ENCODE measurements at regions not wholly inside any gene's neighbourhood (a gene's known extent, or its start where the extent isn't known, plus 50 kb on each side); places are given as distances from the start of the nearest gene placed in this dataset.

DNA sequence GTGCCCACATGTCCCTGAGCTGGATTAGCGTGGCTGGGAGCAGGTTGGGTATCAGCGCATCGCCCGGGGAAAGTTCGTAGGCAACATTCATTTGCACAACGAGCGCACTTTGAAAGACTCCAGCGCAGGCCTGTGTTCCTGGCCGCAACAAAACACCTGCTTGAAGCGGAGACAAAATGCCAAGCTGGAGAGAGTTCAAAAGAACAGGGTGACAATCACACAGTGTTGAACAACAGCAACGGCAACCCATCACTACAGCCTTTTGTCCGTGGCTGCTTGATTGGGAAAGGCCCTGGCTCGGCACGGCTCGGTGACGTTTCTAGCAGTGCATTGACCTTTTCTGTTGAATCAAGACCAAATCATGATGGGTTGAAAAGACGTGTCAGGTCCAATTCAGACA is 336.3 kb downstream of the IRX1 start:
- DNase-seq (ENCODE audit: low read depth in 1 of 2, low spot score in 2 of 2), result no peak
- Histone ChIP-seq H3K4me3 (no peak overlapping the region), H3K36me3 (no peaks in the 10 kb centered on the region), H3K4me1 (replicated peaks) (no peaks in the 10 kb centered on the region), H3K27ac (no peak overlapping the region), H3K9me3 (replicated peaks) (peaks cover 33% of the 10 kb centered on the region), H3K27me3 (replicated peaks) (no peaks in the 10 kb centered on the region)

DNA sequence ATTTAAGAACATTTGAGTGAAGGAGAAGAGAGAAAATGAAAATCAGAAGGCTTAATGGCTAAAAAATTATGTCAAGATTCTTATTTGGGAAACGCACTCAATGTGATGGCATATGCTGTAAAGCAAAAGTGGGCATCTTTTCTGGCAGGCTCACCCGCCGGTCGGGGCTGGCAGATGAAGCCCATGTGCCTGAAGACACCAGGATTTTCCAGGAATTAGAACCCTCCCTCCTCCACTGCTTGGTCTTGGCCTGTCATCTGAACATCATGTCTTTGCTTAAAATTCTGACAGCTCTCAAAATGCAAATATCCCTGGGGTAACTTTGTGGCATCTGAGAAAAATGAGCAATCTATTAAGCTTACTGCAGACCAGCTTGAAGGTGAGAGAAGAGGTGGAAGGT is 337.9 kb downstream of the IRX1 start:
- Histone ChIP-seq H3K27me3 (replicated peaks) (no peaks in the 10 kb centered on the region), H3K4me1 (replicated peaks) (no peaks in the 10 kb centered on the region), H3K36me3 (no peaks in the 10 kb centered on the region), H3K27ac (no peak overlapping the region), H3K4me3 (no peak overlapping the region), H3K9me3 (replicated peaks) (peaks cover 21% of the 10 kb centered on the region)
- DNase-seq (ENCODE audit: low read depth in 1 of 2, low spot score in 2 of 2), result no peak

DNA sequence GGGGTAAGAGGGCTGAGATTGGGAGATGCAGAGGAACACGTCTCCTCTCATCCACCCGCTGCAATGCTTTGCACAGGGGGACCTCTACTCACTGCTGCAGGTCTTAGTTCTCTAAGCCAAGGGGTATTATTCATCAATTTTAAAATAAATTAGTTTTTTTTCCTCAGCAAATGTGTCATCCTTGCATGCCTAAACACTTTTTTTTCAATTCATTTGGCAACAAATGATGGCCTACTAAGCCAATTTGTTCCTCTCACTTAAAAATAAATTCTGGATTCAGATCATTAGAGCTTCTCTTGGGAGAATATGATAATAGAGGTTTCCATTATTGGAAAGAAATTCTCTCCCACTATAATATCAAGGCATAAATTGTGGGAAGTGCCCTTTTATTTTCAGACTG is 338.3 kb downstream of the IRX1 start:
- DNase-seq (ENCODE audit: low read depth in 1 of 2, low spot score in 2 of 2), result no peak
- H3K36me3 ChIP-seq, result no peaks in the 10 kb centered on the region
- H3K9me3 ChIP-seq (replicated peaks), result peaks cover 20% of the 10 kb centered on the region
- H3K27me3 ChIP-seq (replicated peaks), result no peaks in the 10 kb centered on the region
- H3K4me3 ChIP-seq, result no peak overlapping the region
- H3K27ac ChIP-seq, result no peak overlapping the region
- no peaks in the 10 kb centered on the region for H3K4me1 ChIP-seq (replicated peaks)

DNA sequence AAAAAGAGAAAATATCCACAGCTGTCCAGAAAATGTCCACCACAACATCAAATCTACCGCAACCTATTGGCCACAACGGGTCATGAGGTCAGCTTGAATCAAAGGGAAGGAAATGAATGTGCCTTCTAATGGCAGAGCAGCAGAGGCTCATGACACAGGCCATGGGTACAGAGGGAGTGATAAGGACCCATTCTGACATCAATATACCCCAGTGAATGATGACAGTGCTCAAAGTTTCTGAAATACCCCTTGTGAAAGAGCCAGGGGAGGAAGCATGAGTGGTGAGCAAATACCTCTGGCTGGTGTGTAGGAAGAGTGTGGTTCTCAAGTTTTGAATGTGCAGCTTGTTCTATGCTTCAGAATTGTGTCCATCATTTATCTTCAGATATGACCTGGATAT is 348.2 kb downstream of the IRX1 start:
- Histone ChIP-seq H3K27ac (no peak overlapping the region), H3K9me3 (replicated peaks) (peaks cover 6% of the 10 kb centered on the region; the same call in 1 of the 2 replicates), H3K36me3 (no peaks in the 10 kb centered on the region), H3K4me3 (no peak overlapping the region), H3K27me3 (replicated peaks) (no peaks in the 10 kb centered on the region), H3K4me1 (replicated peaks) (no peaks in the 10 kb centered on the region)
- no peak for DNase-seq (ENCODE audit: low read depth in 1 of 2, low spot score in 2 of 2)

DNA sequence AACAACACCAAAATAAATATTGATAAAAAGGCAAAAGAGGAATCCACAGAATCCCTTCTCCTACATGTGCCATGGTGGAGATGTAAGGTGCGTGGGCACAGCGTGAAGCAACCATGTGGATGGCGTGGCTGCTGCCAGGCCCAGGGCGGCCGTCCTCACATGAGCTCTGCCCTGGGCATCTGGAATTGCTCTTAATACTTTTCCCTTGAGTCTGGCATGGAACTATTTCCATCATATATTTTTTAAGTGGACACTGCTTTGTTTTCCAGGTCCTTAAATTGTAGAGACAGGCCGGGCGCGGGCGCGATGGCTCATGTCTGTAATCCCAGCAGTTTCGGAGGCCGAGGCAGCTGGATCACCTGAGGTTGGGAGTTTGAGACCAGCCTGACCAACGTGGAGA is 349.3 kb downstream of the IRX1 start:
- no peak for DNase-seq (ENCODE audit: low read depth in 1 of 2, low spot score in 2 of 2)
- Histone ChIP-seq H3K4me3 (no peak overlapping the region), H3K36me3 (no peaks in the 10 kb centered on the region), H3K27me3 (replicated peaks) (no peaks in the 10 kb centered on the region), H3K27ac (no peak overlapping the region), H3K9me3 (replicated peaks) (peaks cover 9% of the 10 kb centered on the region), H3K4me1 (replicated peaks) (no peaks in the 10 kb centered on the region)

DNA sequence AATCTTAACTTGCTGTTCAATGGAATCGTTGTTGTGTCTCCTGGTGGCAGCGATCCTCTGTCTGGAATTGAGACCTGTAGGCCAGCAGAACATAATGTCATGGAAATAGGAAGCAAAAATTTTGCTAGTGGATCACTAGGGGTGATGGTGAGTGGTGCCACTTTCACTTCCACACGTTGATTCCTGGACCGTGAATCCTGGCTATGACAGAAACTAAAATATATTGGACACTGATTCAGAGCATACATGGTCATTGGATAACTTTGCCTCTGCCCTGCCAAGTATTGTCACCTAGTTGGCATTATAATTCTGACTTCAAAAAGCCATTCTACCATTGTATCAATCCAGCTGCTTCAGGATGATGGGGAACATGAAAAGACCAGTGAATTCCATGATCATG is 353.2 kb downstream of the IRX1 start:
- Histone ChIP-seq H3K9me3 (replicated peaks) (peaks cover 14% of the 10 kb centered on the region), H3K27ac (no peak overlapping the region), H3K36me3 (no peaks in the 10 kb centered on the region), H3K27me3 (replicated peaks) (no peaks in the 10 kb centered on the region), H3K4me3 (no peak overlapping the region), H3K4me1 (replicated peaks) (no peaks in the 10 kb centered on the region)
- no peak for DNase-seq (ENCODE audit: low read depth in 1 of 2, low spot score in 2 of 2)

DNA sequence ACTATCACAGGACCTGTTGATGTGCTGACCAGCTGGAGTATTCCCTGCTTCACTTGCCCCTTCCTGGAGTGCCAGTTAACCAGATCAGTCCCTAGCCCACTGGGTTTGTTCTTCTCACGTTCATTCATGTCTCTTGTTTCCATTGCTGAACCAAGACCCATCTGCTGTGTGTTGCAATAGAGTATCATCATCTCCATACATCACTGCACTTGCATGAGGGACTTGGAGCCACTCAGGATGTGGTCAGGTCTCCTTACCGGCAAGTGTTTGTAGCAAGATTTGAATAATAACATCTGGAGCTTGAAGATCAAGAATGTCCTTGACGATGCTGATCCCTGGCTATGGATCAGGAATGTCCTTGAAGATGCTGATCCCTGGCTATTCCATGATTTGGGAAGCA is 358.6 kb downstream of the IRX1 start:
- H3K4me3 ChIP-seq, result no peak overlapping the region
- H3K27me3 ChIP-seq (replicated peaks), result no peaks in the 10 kb centered on the region
- no peak overlapping the region for H3K27ac ChIP-seq
- no peak for DNase-seq (ENCODE audit: low read depth in 1 of 2, low spot score in 2 of 2)
- peaks cover 20% of the 10 kb centered on the region for H3K9me3 ChIP-seq (replicated peaks)
- no peaks in the 10 kb centered on the region for H3K36me3 ChIP-seq
- no peaks in the 10 kb centered on the region for H3K4me1 ChIP-seq (replicated peaks)

DNA sequence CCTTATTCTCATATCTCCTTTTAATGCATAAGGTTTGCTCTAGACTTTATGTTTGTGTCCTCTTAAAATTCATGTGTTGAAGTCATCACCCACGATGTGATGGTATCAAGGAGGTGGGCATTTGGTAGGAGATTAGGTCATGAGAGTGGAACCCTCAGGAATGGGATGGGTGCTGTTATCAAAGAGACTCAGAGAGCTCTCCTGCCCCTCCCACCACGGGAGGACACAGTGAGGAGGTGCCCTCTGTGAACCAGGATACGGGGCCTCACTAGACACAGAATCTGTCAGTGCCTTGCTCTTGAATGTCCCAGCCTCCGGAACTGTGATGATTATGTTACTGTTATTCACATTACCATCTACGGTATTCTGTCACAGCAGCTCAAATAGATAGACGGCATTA is 359.0 kb downstream of the IRX1 start:
- Histone ChIP-seq H3K27ac (no peak overlapping the region), H3K36me3 (no peaks in the 10 kb centered on the region), H3K9me3 (replicated peaks) (peaks cover 24% of the 10 kb centered on the region), H3K4me1 (replicated peaks) (no peaks in the 10 kb centered on the region), H3K4me3 (no peak overlapping the region), H3K27me3 (replicated peaks) (no peaks in the 10 kb centered on the region)
- DNase-seq (ENCODE audit: low read depth in 1 of 2, low spot score in 2 of 2), result no peak

DNA sequence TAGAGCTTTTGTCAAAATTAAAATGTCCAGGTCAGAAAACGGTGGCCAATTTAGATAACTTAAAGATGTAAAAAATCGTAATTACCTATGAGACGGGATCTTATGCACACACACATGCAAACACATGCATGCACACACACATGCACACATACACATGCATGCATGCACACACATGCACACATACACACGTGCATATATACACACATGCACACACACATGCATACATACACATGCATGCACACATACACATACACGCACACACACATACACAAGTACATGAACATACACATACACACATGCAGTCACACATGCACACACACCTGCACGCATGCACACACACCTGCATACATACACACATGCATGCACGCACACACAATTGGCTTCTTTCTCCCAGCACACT is 362.0 kb downstream of the IRX1 start:
- peaks cover 33% of the 10 kb centered on the region for H3K9me3 ChIP-seq (replicated peaks)
- no peak overlapping the region for H3K4me3 ChIP-seq
- H3K36me3 ChIP-seq, result no peaks in the 10 kb centered on the region
- DNase-seq (ENCODE audit: low read depth in 1 of 2, low spot score in 2 of 2), result no peak
- no peaks in the 10 kb centered on the region for H3K27me3 ChIP-seq (replicated peaks)
- H3K4me1 ChIP-seq (replicated peaks), result no peaks in the 10 kb centered on the region
- no peak overlapping the region for H3K27ac ChIP-seq

DNA sequence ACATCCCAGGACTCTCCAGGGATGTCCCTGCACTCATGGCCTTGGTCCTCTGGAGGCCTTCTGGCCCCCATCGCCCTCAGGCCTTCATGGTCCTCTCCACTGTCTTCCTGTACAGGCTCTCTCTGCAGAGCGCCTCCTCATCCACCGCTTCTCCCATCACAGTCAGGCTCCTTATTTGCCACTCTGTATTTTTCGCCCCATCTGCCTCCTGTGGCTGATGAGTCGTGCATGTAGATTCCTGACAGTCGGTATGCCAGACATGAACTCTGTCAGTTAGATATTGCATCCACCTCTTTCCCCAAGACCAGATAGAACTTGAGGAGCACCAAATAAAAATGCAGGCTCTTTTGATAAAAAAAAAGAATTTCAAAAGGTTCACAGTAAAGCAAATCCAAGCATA is 362.8 kb downstream of the IRX1 start:
- H3K36me3 ChIP-seq, result no peaks in the 10 kb centered on the region
- no peak overlapping the region for H3K4me3 ChIP-seq
- no peak overlapping the region for H3K27ac ChIP-seq
- H3K4me1 ChIP-seq (replicated peaks), result no peaks in the 10 kb centered on the region
- DNase-seq (ENCODE audit: low read depth in 1 of 2, low spot score in 2 of 2), result no peak
- H3K27me3 ChIP-seq (replicated peaks), result no peaks in the 10 kb centered on the region
- H3K9me3 ChIP-seq (replicated peaks), result peaks cover 39% of the 10 kb centered on the region

DNA sequence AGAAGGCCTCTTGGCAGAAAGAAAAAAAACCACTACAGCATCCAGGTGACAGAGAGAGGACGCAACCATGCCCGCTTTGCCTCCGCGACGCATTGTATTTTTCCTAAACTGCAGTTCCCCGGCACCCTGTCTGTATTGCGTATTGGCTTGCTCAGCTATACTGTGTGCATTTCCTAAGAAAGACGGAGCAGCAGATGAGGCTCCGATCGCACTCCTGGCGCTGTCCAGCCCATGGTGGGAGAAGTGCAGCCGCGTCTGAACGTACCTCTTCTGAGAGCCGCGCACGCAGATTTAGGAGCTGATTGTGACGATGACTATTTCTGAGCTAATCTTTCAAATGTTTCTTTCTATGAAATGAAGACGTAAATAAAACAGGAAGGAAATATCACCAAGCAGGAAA is 366.5 kb downstream of the IRX1 start:
- no peak for DNase-seq (ENCODE audit: low read depth in 1 of 2, low spot score in 2 of 2)
- H3K36me3 ChIP-seq, result no peaks in the 10 kb centered on the region
- no peaks in the 10 kb centered on the region for H3K27me3 ChIP-seq (replicated peaks)
- no peak overlapping the region for H3K27ac ChIP-seq
- H3K4me3 ChIP-seq, result no peak overlapping the region
- H3K4me1 ChIP-seq (replicated peaks), result no peaks in the 10 kb centered on the region
- H3K9me3 ChIP-seq (replicated peaks), result peaks cover 52% of the 10 kb centered on the region

DNA sequence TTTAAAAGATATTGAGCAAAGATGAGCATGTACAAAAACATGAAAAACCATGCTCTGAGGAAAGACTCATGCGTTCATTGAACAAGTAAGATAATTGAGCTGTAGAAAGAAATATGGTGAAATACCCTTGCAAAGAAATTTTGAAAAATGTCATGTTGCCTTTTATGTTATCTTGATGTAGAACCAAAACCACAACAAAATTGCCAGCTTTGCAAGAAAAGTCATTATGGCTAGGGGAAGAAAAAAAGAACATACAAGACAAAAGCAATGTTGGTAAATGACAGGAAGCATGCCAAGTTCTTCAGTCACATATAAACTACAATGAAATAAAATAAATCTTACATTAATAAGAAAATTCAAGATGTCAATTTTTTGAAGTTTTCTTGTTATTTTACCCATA is 368.0 kb downstream of the IRX1 start:
- Histone ChIP-seq H3K9me3 (replicated peaks) (peaks cover 52% of the 10 kb centered on the region), H3K4me1 (replicated peaks) (no peaks in the 10 kb centered on the region), H3K4me3 (no peak overlapping the region), H3K36me3 (no peaks in the 10 kb centered on the region), H3K27me3 (replicated peaks) (no peaks in the 10 kb centered on the region), H3K27ac (no peak overlapping the region)
- no peak for DNase-seq (ENCODE audit: low read depth in 1 of 2, low spot score in 2 of 2)

DNA sequence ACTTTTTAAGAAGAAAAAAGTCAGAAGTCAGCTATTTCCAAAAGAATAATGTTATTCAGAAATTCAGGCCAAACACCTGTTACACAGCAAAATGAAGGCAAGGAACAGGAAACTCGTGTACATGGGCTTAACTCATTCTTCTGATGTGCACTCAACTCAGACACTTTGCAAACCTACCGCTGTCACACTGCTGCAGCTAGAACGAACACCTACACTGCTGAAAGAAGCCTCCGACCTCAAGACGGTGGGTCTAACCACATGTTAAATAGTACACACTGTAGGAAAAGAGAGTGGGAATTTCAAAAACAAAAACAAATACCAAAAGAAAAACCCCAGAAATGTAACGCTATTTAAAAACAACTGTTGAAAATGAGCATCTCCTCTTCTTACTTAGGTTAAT is 384.5 kb downstream of the IRX1 start:
- Histone ChIP-seq H3K9me3 (replicated peaks) (no peaks in the 10 kb centered on the region; the same call in 1 of the 2 replicates), H3K36me3 (no peaks in the 10 kb centered on the region), H3K27ac (no peak overlapping the region), H3K27me3 (replicated peaks) (no peaks in the 10 kb centered on the region), H3K4me3 (no peak overlapping the region), H3K4me1 (replicated peaks) (no peaks in the 10 kb centered on the region)
- no peak for DNase-seq (ENCODE audit: low read depth in 1 of 2, low spot score in 2 of 2)

DNA sequence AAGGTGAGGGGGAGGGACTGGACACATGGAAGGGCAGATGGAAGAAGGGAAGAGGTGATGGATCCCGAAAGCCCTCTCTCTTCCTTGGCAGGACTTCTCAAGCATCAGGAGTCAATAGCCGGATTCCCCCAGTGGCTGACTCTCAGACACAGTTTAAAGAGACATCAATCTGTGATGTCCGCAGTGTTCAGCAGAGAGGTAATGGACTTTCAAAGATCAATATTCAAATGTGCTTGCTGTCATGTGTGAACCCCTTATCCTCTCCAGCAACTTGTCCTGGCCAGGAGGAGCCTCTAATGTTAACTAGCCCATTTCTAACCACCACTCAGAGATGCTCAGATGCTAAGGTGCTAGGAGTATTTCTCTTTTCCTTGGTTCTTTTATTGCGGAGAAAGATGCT is 392.2 kb downstream of the IRX1 start:
- no peaks in the 10 kb centered on the region for H3K27me3 ChIP-seq (replicated peaks)
- H3K4me3 ChIP-seq, result no peak overlapping the region
- H3K4me1 ChIP-seq (replicated peaks), result no peaks in the 10 kb centered on the region
- no peaks in the 10 kb centered on the region for H3K36me3 ChIP-seq
- DNase-seq (ENCODE audit: low read depth in 1 of 2, low spot score in 2 of 2), result no peak
- peaks cover 23% of the 10 kb centered on the region for H3K9me3 ChIP-seq (replicated peaks)
- no peak overlapping the region for H3K27ac ChIP-seq

DNA sequence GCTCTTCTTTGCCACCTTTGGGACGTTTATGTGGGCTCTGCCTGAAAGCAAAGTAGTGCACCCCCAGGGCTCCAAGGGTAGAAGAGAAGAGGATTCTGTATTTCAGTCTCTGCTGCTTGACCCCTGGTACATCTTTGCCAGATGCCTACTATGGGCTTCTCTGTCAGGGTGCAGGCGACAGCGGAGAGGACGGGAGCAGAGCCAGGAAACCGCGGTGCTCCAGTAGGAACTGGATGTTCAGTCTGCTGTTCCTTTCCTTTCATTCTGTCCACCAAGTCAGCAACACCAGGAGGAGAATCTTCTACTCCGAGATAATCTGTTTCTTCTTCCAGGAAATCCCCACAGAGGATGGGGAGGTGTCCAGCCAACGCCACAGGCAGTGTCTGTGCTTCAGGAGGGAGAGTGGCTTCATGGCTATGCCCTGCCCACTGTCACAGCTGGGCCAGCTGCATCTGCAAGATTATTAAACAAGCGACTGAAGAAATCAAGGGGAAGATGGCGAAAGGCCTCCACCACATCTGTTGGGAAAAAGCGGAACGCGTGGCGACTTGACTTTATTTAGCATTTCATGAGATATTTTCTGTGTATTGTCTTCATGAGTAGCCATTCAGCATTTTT is 398.3 kb downstream of the IRX1 start:
- peaks cover 40% of the 10 kb centered on the region; the same call in 1 of the 2 replicates for H3K9me3 ChIP-seq (replicated peaks)
- H3K4me1 ChIP-seq (replicated peaks), result no peaks in the 10 kb centered on the region
- no peak overlapping the region for H3K4me3 ChIP-seq
- no peaks in the 10 kb centered on the region for H3K27me3 ChIP-seq (replicated peaks)
- H3K36me3 ChIP-seq, result no peaks in the 10 kb centered on the region
- no peak overlapping the region for H3K27ac ChIP-seq
- DNase-seq (ENCODE audit: low read depth in 1 of 2, low spot score in 2 of 2), result no peak
